Neural progenitor cell (in vitro differentiated cells): ENCODE measurements at regions not wholly inside any gene's neighbourhood (a gene's known extent, or its start where the extent isn't known, plus 50 kb on each side); places are given as distances from the start of the nearest gene placed in this dataset.

Source experiments
- DNase-seq: peaks from one replicate; pipeline ENCODE4 v3.0.0-alpha.2; 2016; ENCODE audit warnings: low spot score
- H2AFZ ChIP-seq: fragments of 200-600 bp; sonication (generic); replicated peaks from 2 replicates; pipeline ENCODE4 v1.6.1; 2016; ENCODE audit warnings: antibody characterized with exemption
- H3F3A ChIP-seq: fragments of 200-600 bp; sonication (generic); 2 replicates; pipeline ENCODE4 v1.6.1; 2016; ENCODE audit warnings: antibody characterized with exemption, low read depth
- H3K27ac ChIP-seq: fragments of 200-600 bp; sonication (generic); 2 replicates; pipeline ENCODE4 v1.5.1; 2016; ENCODE audit warnings: mild to moderate bottlenecking
- H3K27me3 ChIP-seq: fragments of 200-600 bp; sonication (generic); 2 replicates; pipeline ENCODE4 v1.6.1; 2016; ENCODE audit warnings: mild to moderate bottlenecking, moderate library complexity
- H3K36me3 ChIP-seq: fragments of 200-600 bp; sonication (generic); 2 replicates; pipeline ENCODE4 v1.5.1; 2016
- H3K4me1 ChIP-seq: fragments of 200-600 bp; sonication (generic); 2 replicates; pipeline ENCODE4 v1.6.1; 2016; ENCODE audit warnings: mixed run types
- H3K4me2 ChIP-seq: fragments of 200-600 bp; sonication (generic); 2 replicates; pipeline ENCODE4 v1.6.1; 2016
- H3K4me3 ChIP-seq: fragments of 200-600 bp; sonication (generic); 2 replicates; pipeline ENCODE4 v1.5.1; 2016
- H3K79me2 ChIP-seq: fragments of 200-600 bp; sonication (generic); 2 replicates; pipeline ENCODE4 v1.6.1; 2016; ENCODE audit warnings: low read depth
- H3K9ac ChIP-seq: fragments of 200-600 bp; sonication (generic); 2 replicates; pipeline ENCODE4 v1.6.1; 2016
- H3K9me3 ChIP-seq: fragments of 200-600 bp; sonication (generic); 2 replicates; pipeline ENCODE4 v1.5.1; 2016; ENCODE audit warnings: low read depth
- H4K20me1 ChIP-seq: fragments of 200-600 bp; sonication (generic); 2 replicates; pipeline ENCODE4 v1.6.1; 2016; ENCODE audit warnings: low read depth
- H3K27ac Mint-ChIP-seq: 3 replicates; pipeline ENCODE4 v1.8.0; 2021; ENCODE audit warnings: mixed read lengths
- H3K27me3 Mint-ChIP-seq: 2 replicates; pipeline ENCODE4 v1.8.0; 2022; ENCODE audit warnings: low read depth, mild to moderate bottlenecking, inconsistent platforms, moderate library complexity, mixed read lengths; ENCODE audit not compliant: insufficient read depth
- H3K36me3 Mint-ChIP-seq: 3 replicates; pipeline ENCODE4 v1.8.0; 2021; ENCODE audit warnings: mixed read lengths
- H3K4me1 Mint-ChIP-seq: 3 replicates; pipeline ENCODE4 v1.8.0; 2021; ENCODE audit warnings: mixed read lengths
- H3K4me3 Mint-ChIP-seq: 3 replicates; pipeline ENCODE4 v1.8.0; 2021; ENCODE audit warnings: mild to moderate bottlenecking, moderate library complexity, mixed read lengths
- H3K9me3 Mint-ChIP-seq: 3 replicates; pipeline ENCODE4 v1.8.0; 2020; ENCODE audit warnings: mixed read lengths
- CTCF ChIP-seq: fragments of 200-600 bp; sonication (generic); IDR thresholded peaks from 2 replicates; pipeline ENCODE4 v1.5.1; 2017; ENCODE audit warnings: antibody characterized with exemption, mild to moderate bottlenecking
- EZH2 ChIP-seq: fragments of 200-600 bp; sonication (generic); IDR thresholded peaks from 2 replicates; pipeline ENCODE4 v1.6.1; 2017; ENCODE audit warnings: antibody characterized with exemption, mild to moderate bottlenecking, moderate library complexity
- EZH2phosphoT487 ChIP-seq: fragments of 200-600 bp; sonication (generic); IDR thresholded peaks from 2 replicates; pipeline ENCODE4 v1.6.1; 2017; ENCODE audit warnings: antibody characterized with exemption

DNA sequence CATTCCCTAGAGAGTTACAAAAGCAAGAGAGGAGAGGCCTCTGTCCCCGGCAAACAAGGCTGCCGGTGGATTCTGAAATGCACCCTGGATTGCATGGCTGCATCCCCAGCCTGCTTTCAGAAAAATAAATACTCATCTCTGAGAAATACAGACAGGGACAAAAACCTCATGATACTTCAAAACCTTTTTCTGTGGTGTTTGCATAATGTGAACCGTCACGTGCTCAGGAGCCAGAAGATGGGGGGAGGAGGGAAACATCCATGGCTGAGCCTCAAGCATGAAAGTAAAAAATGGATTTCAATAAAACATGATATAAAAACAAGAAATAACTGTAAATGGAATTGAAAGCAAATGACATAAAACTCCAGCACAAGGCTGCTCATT is 198.5 kb upstream of the NCAM1 start:
- H3K27me3 Mint-ChIP-seq = peaks cover 4% of the 10 kb centered on the region
- no peak overlapping the region for H3K4me2 ChIP-seq
- H3K36me3 Mint-ChIP-seq = no peaks in the 10 kb centered on the region
- DNase-seq = no peak
- H3K9me3 Mint-ChIP-seq = no peaks in the 10 kb centered on the region
- H2AFZ ChIP-seq = no peak overlapping the region
- H3K4me1 Mint-ChIP-seq = peaks cover 17% of the 10 kb centered on the region
- no peak overlapping the region for H3K4me3 ChIP-seq
- H3K9ac ChIP-seq = no peak overlapping the region
- TF ChIP-seq EZH2 (no peak), CTCF (no peak), EZH2phosphoT487 (no peak)
- no peak overlapping the region for H3K27ac ChIP-seq
- no peaks in the 10 kb centered on the region for H3K9me3 ChIP-seq
- H4K20me1 ChIP-seq = no peaks in the 10 kb centered on the region
- H3K4me1 ChIP-seq = peaks cover 17% of the 10 kb centered on the region
- no peak overlapping the region for H3K27ac Mint-ChIP-seq
- H3K4me3 Mint-ChIP-seq = no peak overlapping the region
- H3K79me2 ChIP-seq = no peaks in the 10 kb centered on the region
- no peaks in the 10 kb centered on the region for H3K27me3 ChIP-seq
- no peaks in the 10 kb centered on the region for H3K36me3 ChIP-seq
- no peaks in the 10 kb centered on the region for H3F3A ChIP-seq

- Histone ChIP-seq H3K79me2 (no peaks in the 10 kb centered on the region), H3K4me2 (no peak overlapping the region), H3K9me3 (no peaks in the 10 kb centered on the region), H3K27me3 (no peaks in the 10 kb centered on the region), H4K20me1 (no peaks in the 10 kb centered on the region), H3K4me1 (peaks cover 4% of the 10 kb centered on the region), H3K4me3 (no peak overlapping the region), H2AFZ (no peak overlapping the region), H3F3A (no peaks in the 10 kb centered on the region), H3K27ac (no peak overlapping the region), H3K36me3 (no peaks in the 10 kb centered on the region), H3K9ac (no peak overlapping the region)
- TF ChIP-seq CTCF (no peak), EZH2 (no peak), EZH2phosphoT487 (no peak)
- Mint-ChIP-seq H3K9me3 (no peaks in the 10 kb centered on the region), H3K36me3 (no peaks in the 10 kb centered on the region), H3K27ac (no peak overlapping the region), H3K27me3 (peaks cover 6% of the 10 kb centered on the region), H3K4me1 (peaks cover 19% of the 10 kb centered on the region), H3K4me3 (no peak overlapping the region)
- DNase-seq = no peak
These were observed 195.9 kb upstream of the NCAM1 start for GRCh38 chr11:112765337-112765736.

GRCh38 chr11:112769170-112769569 is 192.1 kb upstream of the NCAM1 start:
- no peaks in the 10 kb centered on the region for H3K4me1 ChIP-seq
- no peak overlapping the region for H3K9ac ChIP-seq
- no peak for TF ChIP-seq EZH2
- no peak for TF ChIP-seq CTCF
- no peak overlapping the region for H2AFZ ChIP-seq
- H3K36me3 ChIP-seq = no peaks in the 10 kb centered on the region
- H3K27me3 ChIP-seq = no peaks in the 10 kb centered on the region
- peaks cover 14% of the 10 kb centered on the region for H3K4me1 Mint-ChIP-seq
- no peak overlapping the region for H3K4me3 ChIP-seq
- H3K9me3 Mint-ChIP-seq = no peaks in the 10 kb centered on the region
- no peak overlapping the region for H3K4me3 Mint-ChIP-seq
- no peak overlapping the region for H3K27ac Mint-ChIP-seq
- H3K36me3 Mint-ChIP-seq = no peaks in the 10 kb centered on the region
- no peaks in the 10 kb centered on the region for H3F3A ChIP-seq
- no peak overlapping the region for H3K27ac ChIP-seq
- H4K20me1 ChIP-seq = no peaks in the 10 kb centered on the region
- DNase-seq = no peak
- H3K27me3 Mint-ChIP-seq = peaks cover 8% of the 10 kb centered on the region
- no peak overlapping the region for H3K4me2 ChIP-seq
- H3K9me3 ChIP-seq = no peaks in the 10 kb centered on the region
- no peaks in the 10 kb centered on the region for H3K79me2 ChIP-seq

DNA sequence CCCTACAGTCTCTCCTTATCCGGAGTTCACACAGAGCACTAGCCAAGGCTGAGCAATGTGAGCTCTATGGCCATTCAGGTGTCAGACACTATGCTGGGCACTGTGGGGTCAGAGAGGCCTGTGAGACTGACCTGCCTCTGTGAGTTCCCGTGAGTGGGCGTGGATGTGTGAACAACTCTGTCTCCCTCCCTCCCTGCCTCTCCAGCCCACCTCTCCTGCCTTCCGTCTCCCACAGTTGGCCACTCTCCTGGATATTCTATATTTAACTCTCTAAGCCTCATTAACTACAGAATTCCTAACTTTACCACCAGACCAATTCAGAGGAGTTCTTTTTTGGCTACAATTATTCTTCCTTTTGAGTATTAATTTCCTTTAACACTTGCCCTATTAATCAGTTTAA is 191.6 kb upstream of the NCAM1 start:
- no peaks in the 10 kb centered on the region for H3K9me3 Mint-ChIP-seq

More for the DNA sequence above, 191.6 kb upstream of the NCAM1 start:
- H4K20me1 ChIP-seq = no peaks in the 10 kb centered on the region
- H3K79me2 ChIP-seq = no peaks in the 10 kb centered on the region
- no peaks in the 10 kb centered on the region for H3K9me3 ChIP-seq
- no peak overlapping the region for H3K27ac ChIP-seq
- Mint-ChIP-seq H3K27me3 (peaks cover 8% of the 10 kb centered on the region), H3K27ac (no peak overlapping the region), H3K4me3 (no peak overlapping the region), H3K4me1 (peaks cover 14% of the 10 kb centered on the region), H3K36me3 (no peaks in the 10 kb centered on the region)
- no peaks in the 10 kb centered on the region for H3K4me1 ChIP-seq
- no peak overlapping the region for H3K4me2 ChIP-seq
- H3K36me3 ChIP-seq = no peaks in the 10 kb centered on the region
- H3K27me3 ChIP-seq = no peaks in the 10 kb centered on the region
- no peak for TF ChIP-seq EZH2
- no peak for TF ChIP-seq EZH2phosphoT487
- TF ChIP-seq CTCF = no peak
- H3K4me3 ChIP-seq = no peak overlapping the region
- H2AFZ ChIP-seq = no peak overlapping the region
- no peak overlapping the region for H3K9ac ChIP-seq
- no peaks in the 10 kb centered on the region for H3F3A ChIP-seq
- no peak for DNase-seq
